Neural progenitor cell (in vitro differentiated cells): ENCODE measurements at regions not wholly inside any gene's neighbourhood (a gene's known extent, or its start where the extent isn't known, plus 50 kb on each side); places are given as distances from the start of the nearest gene placed in this dataset.

Experiments
- DNase-seq: peaks from one replicate; pipeline ENCODE4 v3.0.0-alpha.2; 2016; ENCODE audit warnings: low spot score
- H2AFZ ChIP-seq: fragments of 200-600 bp; sonication (generic); replicated peaks from 2 replicates; pipeline ENCODE4 v1.6.1; 2016; ENCODE audit warnings: antibody characterized with exemption
- H3F3A ChIP-seq: fragments of 200-600 bp; sonication (generic); 2 replicates; pipeline ENCODE4 v1.6.1; 2016; ENCODE audit warnings: antibody characterized with exemption, low read depth
- H3K27ac ChIP-seq: fragments of 200-600 bp; sonication (generic); 2 replicates; pipeline ENCODE4 v1.5.1; 2016; ENCODE audit warnings: mild to moderate bottlenecking
- H3K27me3 ChIP-seq: fragments of 200-600 bp; sonication (generic); 2 replicates; pipeline ENCODE4 v1.6.1; 2016; ENCODE audit warnings: mild to moderate bottlenecking, moderate library complexity
- H3K36me3 ChIP-seq: fragments of 200-600 bp; sonication (generic); 2 replicates; pipeline ENCODE4 v1.5.1; 2016
- H3K4me1 ChIP-seq: fragments of 200-600 bp; sonication (generic); 2 replicates; pipeline ENCODE4 v1.6.1; 2016; ENCODE audit warnings: mixed run types
- H3K4me2 ChIP-seq: fragments of 200-600 bp; sonication (generic); 2 replicates; pipeline ENCODE4 v1.6.1; 2016
- H3K4me3 ChIP-seq: fragments of 200-600 bp; sonication (generic); 2 replicates; pipeline ENCODE4 v1.5.1; 2016
- H3K79me2 ChIP-seq: fragments of 200-600 bp; sonication (generic); 2 replicates; pipeline ENCODE4 v1.6.1; 2016; ENCODE audit warnings: low read depth
- H3K9ac ChIP-seq: fragments of 200-600 bp; sonication (generic); 2 replicates; pipeline ENCODE4 v1.6.1; 2016
- H3K9me3 ChIP-seq: fragments of 200-600 bp; sonication (generic); 2 replicates; pipeline ENCODE4 v1.5.1; 2016; ENCODE audit warnings: low read depth
- H4K20me1 ChIP-seq: fragments of 200-600 bp; sonication (generic); 2 replicates; pipeline ENCODE4 v1.6.1; 2016; ENCODE audit warnings: low read depth
- H3K27ac Mint-ChIP-seq: 3 replicates; pipeline ENCODE4 v1.8.0; 2021; ENCODE audit warnings: mixed read lengths
- H3K27me3 Mint-ChIP-seq: 2 replicates; pipeline ENCODE4 v1.8.0; 2022; ENCODE audit warnings: low read depth, mild to moderate bottlenecking, inconsistent platforms, moderate library complexity, mixed read lengths; ENCODE audit not compliant: insufficient read depth
- H3K36me3 Mint-ChIP-seq: 3 replicates; pipeline ENCODE4 v1.8.0; 2021; ENCODE audit warnings: mixed read lengths
- H3K4me1 Mint-ChIP-seq: 3 replicates; pipeline ENCODE4 v1.8.0; 2021; ENCODE audit warnings: mixed read lengths
- H3K4me3 Mint-ChIP-seq: 3 replicates; pipeline ENCODE4 v1.8.0; 2021; ENCODE audit warnings: mild to moderate bottlenecking, moderate library complexity, mixed read lengths
- H3K9me3 Mint-ChIP-seq: 3 replicates; pipeline ENCODE4 v1.8.0; 2020; ENCODE audit warnings: mixed read lengths
- EZH2 ChIP-seq: fragments of 200-600 bp; sonication (generic); IDR thresholded peaks from 2 replicates; pipeline ENCODE4 v1.6.1; 2017; ENCODE audit warnings: antibody characterized with exemption, mild to moderate bottlenecking, moderate library complexity
- EZH2phosphoT487 ChIP-seq: fragments of 200-600 bp; sonication (generic); IDR thresholded peaks from 2 replicates; pipeline ENCODE4 v1.6.1; 2017; ENCODE audit warnings: antibody characterized with exemption
- TF ChIP-seq, protein P1 (sequence below): fragments of 200-600 bp; sonication (generic); IDR thresholded peaks from 2 replicates; pipeline ENCODE4 v1.5.1; 2017; ENCODE audit warnings: antibody characterized with exemption, mild to moderate bottlenecking

DNA sequence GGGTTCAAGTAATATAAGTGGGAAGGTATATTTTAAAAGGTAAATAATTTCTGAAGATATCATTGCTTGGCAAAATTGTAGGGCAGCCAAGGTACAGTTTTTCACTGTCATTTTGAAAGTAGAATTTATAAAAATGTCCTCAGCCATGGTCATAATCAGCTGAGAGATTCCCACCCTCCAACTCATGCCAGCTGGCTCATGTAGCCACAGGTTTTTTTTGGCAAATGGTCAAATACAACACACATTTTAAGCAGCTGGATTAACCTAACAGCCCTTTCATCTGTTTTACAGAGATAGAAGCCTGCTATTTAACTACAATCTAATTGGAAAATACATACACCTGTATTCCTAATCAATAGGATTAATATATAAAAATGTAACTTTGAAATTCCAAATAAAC, 619.2 kb upstream of the SGCG start:
- no peak overlapping the region for H3K4me2 ChIP-seq
- Mint-ChIP-seq H3K27me3 (peaks cover 2% of the 10 kb centered on the region), H3K9me3 (peaks cover 11% of the 10 kb centered on the region), H3K27ac (no peak overlapping the region), H3K4me1 (peaks cover 3% of the 10 kb centered on the region), H3K4me3 (no peak overlapping the region), H3K36me3 (no peaks in the 10 kb centered on the region)
- peaks cover 7% of the 10 kb centered on the region for H3K9me3 ChIP-seq
- DNase-seq, result no peak
- no peak overlapping the region for H2AFZ ChIP-seq
- no peaks in the 10 kb centered on the region for H3K36me3 ChIP-seq
- no peak overlapping the region for H3K9ac ChIP-seq
- H3K4me1 ChIP-seq, result no peaks in the 10 kb centered on the region
- H3K4me3 ChIP-seq, result no peak overlapping the region
- no peaks in the 10 kb centered on the region for H3K27me3 ChIP-seq
- no peaks in the 10 kb centered on the region for H4K20me1 ChIP-seq
- TF ChIP-seq, protein P1, sequence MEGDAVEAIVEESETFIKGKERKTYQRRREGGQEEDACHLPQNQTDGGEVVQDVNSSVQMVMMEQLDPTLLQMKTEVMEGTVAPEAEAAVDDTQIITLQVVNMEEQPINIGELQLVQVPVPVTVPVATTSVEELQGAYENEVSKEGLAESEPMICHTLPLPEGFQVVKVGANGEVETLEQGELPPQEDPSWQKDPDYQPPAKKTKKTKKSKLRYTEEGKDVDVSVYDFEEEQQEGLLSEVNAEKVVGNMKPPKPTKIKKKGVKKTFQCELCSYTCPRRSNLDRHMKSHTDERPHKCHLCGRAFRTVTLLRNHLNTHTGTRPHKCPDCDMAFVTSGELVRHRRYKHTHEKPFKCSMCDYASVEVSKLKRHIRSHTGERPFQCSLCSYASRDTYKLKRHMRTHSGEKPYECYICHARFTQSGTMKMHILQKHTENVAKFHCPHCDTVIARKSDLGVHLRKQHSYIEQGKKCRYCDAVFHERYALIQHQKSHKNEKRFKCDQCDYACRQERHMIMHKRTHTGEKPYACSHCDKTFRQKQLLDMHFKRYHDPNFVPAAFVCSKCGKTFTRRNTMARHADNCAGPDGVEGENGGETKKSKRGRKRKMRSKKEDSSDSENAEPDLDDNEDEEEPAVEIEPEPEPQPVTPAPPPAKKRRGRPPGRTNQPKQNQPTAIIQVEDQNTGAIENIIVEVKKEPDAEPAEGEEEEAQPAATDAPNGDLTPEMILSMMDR, result no peak
- TF ChIP-seq EZH2phosphoT487, result no peak
- TF ChIP-seq EZH2, result no peak
- no peak overlapping the region for H3K27ac ChIP-seq
- H3F3A ChIP-seq, result no peaks in the 10 kb centered on the region
- no peaks in the 10 kb centered on the region for H3K79me2 ChIP-seq

GRCh38 chr13:22562116-22562515, 618.7 kb upstream of the SGCG start:
- H3K4me1 ChIP-seq, result no peaks in the 10 kb centered on the region
- H3F3A ChIP-seq, result no peaks in the 10 kb centered on the region
- no peak overlapping the region for H3K4me3 ChIP-seq
- no peak overlapping the region for H3K9ac ChIP-seq
- H3K79me2 ChIP-seq, result no peaks in the 10 kb centered on the region
- no peaks in the 10 kb centered on the region for H3K27me3 ChIP-seq
- Mint-ChIP-seq H3K4me3 (no peak overlapping the region), H3K27me3 (peaks cover 2% of the 10 kb centered on the region), H3K9me3 (peaks cover 9% of the 10 kb centered on the region), H3K4me1 (peaks cover 3% of the 10 kb centered on the region), H3K27ac (no peak overlapping the region), H3K36me3 (no peaks in the 10 kb centered on the region)
- TF ChIP-seq EZH2phosphoT487 (no peak), EZH2 (no peak)
- TF ChIP-seq, protein P1, result no peak
- H3K9me3 ChIP-seq, result peaks cover 7% of the 10 kb centered on the region
- H4K20me1 ChIP-seq, result no peaks in the 10 kb centered on the region
- no peak for DNase-seq
- no peak overlapping the region for H3K27ac ChIP-seq
- H2AFZ ChIP-seq, result no peak overlapping the region
- H3K4me2 ChIP-seq, result no peak overlapping the region
- no peaks in the 10 kb centered on the region for H3K36me3 ChIP-seq

DNA sequence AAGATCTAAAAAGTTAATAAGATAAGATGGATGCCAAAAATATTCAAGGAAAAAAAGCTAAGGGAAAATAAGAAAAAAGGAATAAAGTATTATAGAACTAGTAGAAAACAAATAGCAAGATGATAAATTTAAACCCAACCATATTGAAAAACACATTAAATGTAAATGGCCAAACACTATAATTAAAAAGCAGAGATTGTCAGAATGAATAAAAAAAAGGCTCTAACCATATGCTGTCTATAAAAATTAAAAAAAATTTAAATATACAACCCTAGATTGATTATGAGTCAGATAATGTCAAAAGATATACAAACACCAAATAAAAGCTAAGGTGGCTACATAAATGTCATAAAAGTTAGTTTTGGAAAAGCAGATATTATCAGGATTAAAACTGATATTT, 617.5 kb upstream of the SGCG start:
- peaks cover 3% of the 10 kb centered on the region for H3K4me1 Mint-ChIP-seq
- no peak overlapping the region for H3K27ac Mint-ChIP-seq
- Histone ChIP-seq H3K36me3 (no peaks in the 10 kb centered on the region), H3K4me2 (no peak overlapping the region), H4K20me1 (no peaks in the 10 kb centered on the region), H3K9ac (no peak overlapping the region), H3K27ac (no peak overlapping the region), H2AFZ (no peak overlapping the region), H3K4me3 (no peak overlapping the region), H3K4me1 (no peaks in the 10 kb centered on the region), H3F3A (no peaks in the 10 kb centered on the region), H3K27me3 (no peaks in the 10 kb centered on the region), H3K9me3 (peaks cover 7% of the 10 kb centered on the region), H3K79me2 (no peaks in the 10 kb centered on the region)
- H3K9me3 Mint-ChIP-seq, result peaks cover 9% of the 10 kb centered on the region
- no peak for DNase-seq
- TF ChIP-seq EZH2phosphoT487, result no peak
- TF ChIP-seq, protein P1, result no peak
- no peak for TF ChIP-seq EZH2
- H3K36me3 Mint-ChIP-seq, result no peaks in the 10 kb centered on the region
- no peak overlapping the region for H3K4me3 Mint-ChIP-seq
- peaks cover 2% of the 10 kb centered on the region for H3K27me3 Mint-ChIP-seq
